ENCODE measurements at regions not wholly inside any gene's neighbourhood (a gene's known extent, or its start where the extent isn't known, plus 50 kb on each side); places are given as distances from the start of the nearest gene placed in this dataset.

GRCh38 chrX:8907688-8908087 lies 106.5 kb upstream of the FAM9A start:
- intact Hi-C loops (cut with micrococcal nuclease; ENCODE audit: unreplicated experiment) (no loop called here), in situ Hi-C loops (cut with HindIII; ENCODE audit: extremely low pct_ligation_motif_present, low pct_unique_long_range_greater_than_20kb) (no loop called here)
- H2AFZ ChIP-seq (ENCODE audit: low read length), result no peak overlapping the region
- no peak overlapping the region for H3K9ac ChIP-seq (ENCODE audit: insufficient read depth, low read depth, low read length)
- no peaks in the 10 kb centered on the region for H3K36me3 ChIP-seq (replicated peaks in 1 of 2; ENCODE audit: control insufficient read depth in 1 of 2, insufficient read depth in 2 of 2, low read length in 2 of 2)
- H4K20me1 ChIP-seq (ENCODE audit: insufficient read depth, low read length), result no peaks in the 10 kb centered on the region
- TF ChIP-seq TBP (CRISPR knock-in tag; IDR thresholded peaks at IDR 0.05), result no peak
- TF ChIP-seq ZNF605 (CRISPR knock-in tag; IDR thresholded peaks at IDR 0.05), result no peak
- TF ChIP-seq PHF8 (CRISPR knock-in tag; IDR thresholded peaks at IDR 0.05), result no peak
- no peak for TF ChIP-seq RXRA (CRISPR knock-in tag; IDR thresholded peaks at IDR 0.05)
- TF ChIP-seq HMGA1 (CRISPR knock-in tag; conservative IDR thresholded peaks at IDR 0.05), result no peak
- TF ChIP-seq GMEB1 (CRISPR knock-in tag; IDR thresholded peaks at IDR 0.05; ENCODE audit: borderline replicate concordance), result no peak
- H3K4me2 ChIP-seq (ENCODE audit: low read depth, low read length), result no peak overlapping the region
- no peaks in the 10 kb centered on the region for H3K27me3 ChIP-seq (ENCODE audit: control insufficient read depth in 1 of 2, insufficient read depth in 2 of 2, low read length in 2 of 2)
- POLR2A ChIA-PET, result no interaction called here
- no peaks in the 10 kb centered on the region for H3K4me1 ChIP-seq (ENCODE audit: insufficient read depth, low read length)
- H3K27ac ChIP-seq (ENCODE audit: extremely low read length, insufficient read depth, low read length), result no peak overlapping the region
- no peak overlapping the region for H3K4me3 ChIP-seq (replicated peaks in 1 of 3; ENCODE audit: insufficient read depth in 1 of 3, low read depth in 2 of 3, low read length in 3 of 3)
- ATAC-seq (no peak), FAIRE-seq (no peak), DNase-seq (ENCODE audit: low spot score) (no peak)
- CTCF ChIA-PET (ENCODE audit: low intra/inter-chr PET ratio, low total read pairs), result no interaction called here
- 44% methylated on average over 2 of the region's 2 CpGs for WGBS (ENCODE audit: low lambda C conversion rate)
- no peaks in the 10 kb centered on the region for H3K9me3 ChIP-seq (ENCODE audit: low read length)
- no TSS peak for BruUV-seq (replicated peaks)
- H3K79me2 ChIP-seq (ENCODE audit: insufficient read depth, low read length), result no peaks in the 10 kb centered on the region

- ATAC-seq (no peak), FAIRE-seq (no peak), DNase-seq (ENCODE audit: low spot score) (no peak)
- Histone ChIP-seq H3K9ac (ENCODE audit: insufficient read depth, low read depth, low read length) (no peak overlapping the region), H3K36me3 (replicated peaks in 1 of 2; ENCODE audit: control insufficient read depth in 1 of 2, insufficient read depth in 2 of 2, low read length in 2 of 2) (no peaks in the 10 kb centered on the region), H4K20me1 (ENCODE audit: insufficient read depth, low read length) (no peaks in the 10 kb centered on the region), H3K9me3 (ENCODE audit: low read length) (no peaks in the 10 kb centered on the region), H2AFZ (ENCODE audit: low read length) (no peak overlapping the region), H3K4me1 (ENCODE audit: insufficient read depth, low read length) (no peaks in the 10 kb centered on the region), H3K4me3 (replicated peaks in 1 of 3; ENCODE audit: insufficient read depth in 1 of 3, low read depth in 2 of 3, low read length in 3 of 3) (no peak overlapping the region), H3K27me3 (ENCODE audit: control insufficient read depth in 1 of 2, insufficient read depth in 2 of 2, low read length in 2 of 2) (no peaks in the 10 kb centered on the region), H3K79me2 (ENCODE audit: insufficient read depth, low read length) (no peaks in the 10 kb centered on the region), H3K4me2 (ENCODE audit: low read depth, low read length) (no peak overlapping the region), H3K27ac (ENCODE audit: extremely low read length, insufficient read depth, low read length) (no peak overlapping the region)
- 27% methylated on average over 7 of the region's 9 CpGs for WGBS (ENCODE audit: low lambda C conversion rate)
- BruUV-seq (replicated peaks), result no TSS peak
- no peak for TF ChIP-seq E2F5 (CRISPR knock-in tag; conservative IDR thresholded peaks at IDR 0.05)
- TF ChIP-seq KMT2B (CRISPR knock-in tag; IDR thresholded peaks at IDR 0.05), result no peak
- TF ChIP-seq PRMT3 (CRISPR knock-in tag; IDR thresholded peaks at IDR 0.05; ENCODE audit: borderline replicate concordance, low read depth), result no peak
- TF ChIP-seq ZNF275 (CRISPR knock-in tag; IDR thresholded peaks at IDR 0.05; ENCODE audit: borderline replicate concordance), result no peak
- ChIA-PET POLR2A (no interaction called here), CTCF (ENCODE audit: low intra/inter-chr PET ratio, low total read pairs) (no interaction called here)
- intact Hi-C loops (cut with micrococcal nuclease; ENCODE audit: unreplicated experiment), result no loop called here
- in situ Hi-C loops (cut with HindIII; ENCODE audit: extremely low pct_ligation_motif_present, low pct_unique_long_range_greater_than_20kb), result no loop called here
These were observed 105.2 kb upstream of the FAM9A start for GRCh38 chrX:8906299-8906938.
